ENCODE measurements at regions not wholly inside any gene's neighbourhood (a gene's known extent, or its start where the extent isn't known, plus 50 kb on each side); places are given as distances from the start of the nearest gene placed in this dataset.

DNA sequence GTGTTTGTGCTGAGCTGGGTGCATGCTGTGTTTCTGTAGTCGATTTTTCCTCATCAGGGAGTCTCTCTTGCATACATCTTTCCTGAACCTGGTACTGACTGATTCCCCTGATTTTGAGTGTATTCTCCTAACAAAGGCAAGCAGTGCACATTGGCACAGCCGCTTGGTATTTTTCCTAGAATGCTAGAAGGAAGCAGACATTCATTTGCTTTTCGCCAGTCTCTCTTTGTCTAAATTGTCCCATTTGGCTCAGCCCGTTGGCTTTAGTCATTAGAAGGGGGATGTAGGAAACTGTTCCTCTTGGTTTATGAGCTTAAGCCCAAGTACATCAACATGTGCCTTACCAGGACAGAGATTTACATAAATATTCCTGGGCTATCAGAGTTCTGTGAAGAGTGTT, 266.1 kb upstream of the TMTC4 start:
- H3K27ac ChIP-seq, result no peak overlapping the region
- TF ChIP-seq, protein P1, sequence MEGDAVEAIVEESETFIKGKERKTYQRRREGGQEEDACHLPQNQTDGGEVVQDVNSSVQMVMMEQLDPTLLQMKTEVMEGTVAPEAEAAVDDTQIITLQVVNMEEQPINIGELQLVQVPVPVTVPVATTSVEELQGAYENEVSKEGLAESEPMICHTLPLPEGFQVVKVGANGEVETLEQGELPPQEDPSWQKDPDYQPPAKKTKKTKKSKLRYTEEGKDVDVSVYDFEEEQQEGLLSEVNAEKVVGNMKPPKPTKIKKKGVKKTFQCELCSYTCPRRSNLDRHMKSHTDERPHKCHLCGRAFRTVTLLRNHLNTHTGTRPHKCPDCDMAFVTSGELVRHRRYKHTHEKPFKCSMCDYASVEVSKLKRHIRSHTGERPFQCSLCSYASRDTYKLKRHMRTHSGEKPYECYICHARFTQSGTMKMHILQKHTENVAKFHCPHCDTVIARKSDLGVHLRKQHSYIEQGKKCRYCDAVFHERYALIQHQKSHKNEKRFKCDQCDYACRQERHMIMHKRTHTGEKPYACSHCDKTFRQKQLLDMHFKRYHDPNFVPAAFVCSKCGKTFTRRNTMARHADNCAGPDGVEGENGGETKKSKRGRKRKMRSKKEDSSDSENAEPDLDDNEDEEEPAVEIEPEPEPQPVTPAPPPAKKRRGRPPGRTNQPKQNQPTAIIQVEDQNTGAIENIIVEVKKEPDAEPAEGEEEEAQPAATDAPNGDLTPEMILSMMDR (conservative IDR thresholded peaks at IDR 0.05), result no peak
- no peak for TF ChIP-seq ZFX (IDR thresholded peaks at IDR 0.05)

DNA sequence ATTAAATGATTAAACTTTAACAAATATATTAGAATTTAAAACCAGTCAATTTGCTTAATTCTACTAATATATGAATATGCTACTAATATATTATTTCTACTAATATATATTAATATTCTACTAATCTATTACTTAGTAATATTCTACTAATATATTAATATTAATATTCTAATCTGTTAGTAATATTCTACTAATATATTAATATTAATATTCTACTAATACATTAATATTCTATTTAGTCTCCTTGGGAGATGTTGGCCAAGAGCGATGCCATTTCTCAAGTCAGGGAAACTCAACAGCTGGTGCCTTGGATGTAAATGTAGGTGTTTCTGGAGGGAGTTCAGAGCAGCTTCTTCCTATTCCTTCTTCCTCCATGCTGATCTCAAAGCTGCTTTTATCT, 259.2 kb upstream of the TMTC4 start:
- TF ChIP-seq ZFX (IDR thresholded peaks at IDR 0.05), result no peak
- TF ChIP-seq, protein P1 (conservative IDR thresholded peaks at IDR 0.05), result no peak
- no peak overlapping the region for H3K27ac ChIP-seq

DNA sequence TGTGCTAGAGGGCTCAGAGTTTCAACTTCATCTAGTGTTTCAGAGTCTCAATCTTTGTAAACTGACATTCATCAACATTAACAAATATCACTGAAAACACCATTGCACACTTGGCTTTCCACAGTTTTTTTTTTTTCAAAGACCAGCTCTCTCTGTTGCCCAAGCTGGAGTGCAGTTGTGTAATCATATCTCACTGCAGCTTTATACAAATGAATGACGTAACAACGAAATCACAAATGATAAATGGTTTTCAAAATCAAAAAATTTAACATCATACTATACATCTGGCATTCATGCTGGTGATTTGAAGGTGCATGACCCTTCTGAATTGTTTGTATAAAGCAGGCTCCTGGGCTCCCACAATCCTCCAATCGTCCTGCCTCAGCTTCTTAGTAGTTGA, 248.0 kb upstream of the TMTC4 start:
- no peak overlapping the region for H3K27ac ChIP-seq
- TF ChIP-seq, protein P1 (conservative IDR thresholded peaks at IDR 0.05), result no peak

DNA sequence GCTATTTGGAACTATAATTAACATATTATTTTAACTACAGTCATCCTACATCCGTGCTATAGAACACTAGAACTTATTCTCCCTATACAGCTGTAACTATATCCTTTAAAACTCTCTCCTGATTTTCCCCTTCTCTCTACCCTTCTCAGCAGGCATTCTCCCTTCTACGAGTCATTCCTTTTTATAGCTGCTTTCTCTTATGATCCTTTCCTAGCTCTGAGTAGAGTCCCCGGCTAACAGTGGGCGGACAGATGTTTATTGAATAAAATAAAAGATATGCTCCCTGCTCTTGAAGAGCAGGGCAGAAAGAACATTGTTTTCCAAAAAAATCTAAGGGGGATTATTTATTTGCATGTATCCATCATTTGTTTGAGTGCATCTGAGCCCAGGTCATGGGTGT, 246.5 kb upstream of the TMTC4 start:
- TF ChIP-seq ZFX (IDR thresholded peaks at IDR 0.05), result no peak
- TF ChIP-seq, protein P1 (conservative IDR thresholded peaks at IDR 0.05), result no peak
- no peak overlapping the region for H3K27ac ChIP-seq

DNA sequence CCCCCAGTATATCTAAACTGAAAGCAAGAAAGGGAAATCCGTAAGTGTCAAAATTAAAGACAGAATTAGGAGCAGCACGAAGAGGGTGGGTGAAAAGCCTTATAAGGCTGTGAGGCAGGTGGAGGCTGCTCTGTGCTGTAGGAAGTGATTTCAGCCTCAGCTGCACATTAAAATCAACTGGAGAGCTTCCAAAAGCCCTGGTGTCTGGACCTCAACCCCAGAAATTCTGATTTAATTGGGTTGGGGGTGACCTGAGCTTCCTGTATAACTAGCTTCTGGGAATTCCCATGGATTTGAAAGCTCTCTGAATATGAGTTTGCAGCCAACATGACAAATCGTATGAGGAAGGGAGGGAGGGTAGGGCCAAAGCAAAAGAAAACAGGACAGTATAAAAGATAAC, 242.4 kb upstream of the TMTC4 start:
- TF ChIP-seq ZFX (IDR thresholded peaks at IDR 0.05), result no peak
- TF ChIP-seq, protein P1 (conservative IDR thresholded peaks at IDR 0.05), result no peak
- H3K27ac ChIP-seq, result no peak overlapping the region

DNA sequence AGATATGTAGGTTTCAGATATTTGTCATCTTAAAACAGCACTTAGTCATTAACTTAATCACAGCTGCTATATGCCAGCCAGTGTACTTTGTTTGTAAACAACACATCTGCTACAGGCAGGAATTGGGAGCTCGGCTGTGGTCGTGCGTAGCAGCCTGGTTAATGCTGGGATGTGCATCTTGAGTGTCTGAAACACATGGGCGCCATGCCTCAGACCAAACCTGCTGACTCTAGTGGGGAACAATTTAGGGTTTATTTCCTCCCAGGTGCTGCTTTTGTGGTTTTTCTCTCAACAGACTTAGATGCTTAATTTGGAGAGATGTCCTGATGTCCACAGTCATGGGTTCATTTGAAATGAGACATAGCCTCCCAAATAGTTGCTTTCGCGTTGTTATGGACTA, 238.5 kb upstream of the TMTC4 start:
- no peak for TF ChIP-seq ZFX (IDR thresholded peaks at IDR 0.05)
- TF ChIP-seq, protein P1 (conservative IDR thresholded peaks at IDR 0.05), result no peak
- H3K27ac ChIP-seq, result no peak overlapping the region

DNA sequence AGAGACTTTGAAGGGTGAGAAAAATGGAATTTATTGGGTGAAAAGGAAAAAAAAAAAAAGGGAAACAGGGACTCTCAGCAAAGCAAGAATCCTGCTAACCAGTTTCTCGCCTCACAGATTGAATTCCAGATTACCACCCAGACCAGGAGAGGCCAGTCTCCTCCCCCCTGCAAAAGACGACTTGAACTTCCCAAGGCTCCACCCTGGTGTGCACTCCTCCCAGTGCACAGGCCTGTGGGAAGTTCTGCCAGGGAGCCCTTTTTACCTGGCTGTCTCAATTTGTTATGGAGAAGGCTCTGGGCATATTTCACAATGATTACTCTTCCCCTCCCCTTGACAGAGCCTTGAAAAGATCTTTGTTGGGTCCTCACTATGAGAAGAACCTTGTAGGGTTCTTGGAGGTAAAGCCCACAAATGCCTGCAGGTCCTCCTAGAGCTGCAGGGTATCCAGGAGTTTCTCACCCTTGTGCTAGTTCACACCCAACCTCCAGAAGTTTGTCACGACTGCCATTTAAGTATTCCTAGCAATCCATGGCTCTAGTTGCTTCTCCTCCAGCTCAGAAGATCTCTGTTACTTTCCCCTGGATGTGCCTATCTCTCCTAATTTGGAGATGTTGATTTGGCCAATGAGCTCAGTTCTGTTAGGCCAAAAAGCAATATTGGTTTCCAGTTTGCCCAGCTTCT, 229.8 kb upstream of the TMTC4 start:
- TF ChIP-seq ZFX (IDR thresholded peaks at IDR 0.05), result no peak
- TF ChIP-seq, protein P1 (conservative IDR thresholded peaks at IDR 0.05), result no peak
- H3K27ac ChIP-seq, result no peak overlapping the region
